H1 (cell line): ENCODE measurements at regions not wholly inside any gene's neighbourhood (a gene's known extent, or its start where the extent isn't known, plus 50 kb on each side); places are given as distances from the start of the nearest gene placed in this dataset.

ENCODE experiments used
- EZH2 ChIP-seq: fragments of 200-600 bp; sonication (generic); IDR thresholded peaks from 2 replicates; pipeline ENCODE4 v1.7.1; 2012; ENCODE audit warnings: low read depth, mild to moderate bottlenecking, moderate library complexity, low read length, inconsistent platforms; ENCODE audit not compliant: severe bottlenecking
- JUN ChIP-seq: IDR thresholded peaks from 2 replicates; pipeline ENCODE4 v1.6.1; 2011; ENCODE audit warnings: low read depth, mild to moderate bottlenecking, improper control_type of control experiment, low read length
- JUND ChIP-seq: IDR thresholded peaks from 2 replicates; pipeline ENCODE4 v1.6.1; 2011; ENCODE audit warnings: mild to moderate bottlenecking, improper control_type of control experiment, low read length
- YY1 ChIP-seq: IDR thresholded peaks from 2 replicates; pipeline ENCODE4 v1.6.1; 2011; ENCODE audit warnings: low read depth, mild to moderate bottlenecking, low read length
- TF ChIP-seq, protein P1 (sequence below): IDR thresholded peaks from 2 replicates; pipeline ENCODE4 v1.6.1; 2012; ENCODE audit warnings: inconsistent platforms
- TF ChIP-seq, protein P2 (sequence below): IDR thresholded peaks from 2 replicates; pipeline ENCODE4 v1.6.1; 2012; ENCODE audit warnings: inconsistent platforms
- TF ChIP-seq, protein P3 (sequence below), 3 experiments: IDR thresholded peaks; 1 replicate in 2 of 3; 2 replicates in 1 of 3; pipeline versions ENCODE4 v1.5.1 to v1.6.1; 2011; ENCODE audit warnings: low read length in 3 of 3, mild to moderate bottlenecking in 3 of 3, inconsistent platforms in 2 of 3, low read depth in 1 of 3, moderate library complexity in 1 of 3; ENCODE audit not compliant: insufficient read depth in 1 of 3; ENCODE audit errors: control extremely low read depth in 1 of 3

DNA sequence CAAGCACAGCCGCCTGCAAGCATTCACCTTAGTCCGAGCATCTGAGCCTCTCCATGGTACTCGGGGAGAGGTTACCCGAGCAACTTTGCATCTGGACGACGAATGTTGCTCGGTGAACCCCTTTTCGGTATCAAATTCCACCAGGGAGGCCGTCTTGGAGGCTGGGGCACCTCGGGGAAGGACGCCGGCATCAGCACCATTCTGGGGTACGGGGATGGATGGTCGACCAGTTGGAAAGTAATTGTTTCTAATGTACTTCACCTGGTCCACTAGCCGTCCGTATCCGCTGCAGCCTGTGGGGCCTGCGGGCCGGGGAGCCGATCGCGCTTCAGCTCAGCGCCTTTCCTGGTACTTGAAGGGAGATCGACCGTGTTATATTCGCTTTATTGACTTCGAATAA is 161.7 kb upstream of the RTL1 start:
- TF ChIP-seq, protein P1, sequence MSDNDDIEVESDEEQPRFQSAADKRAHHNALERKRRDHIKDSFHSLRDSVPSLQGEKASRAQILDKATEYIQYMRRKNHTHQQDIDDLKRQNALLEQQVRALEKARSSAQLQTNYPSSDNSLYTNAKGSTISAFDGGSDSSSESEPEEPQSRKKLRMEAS = no peak
- TF ChIP-seq JUND (no peak), JUN (no peak), EZH2 (no peak), YY1 (no peak)
- TF ChIP-seq, protein P2, sequence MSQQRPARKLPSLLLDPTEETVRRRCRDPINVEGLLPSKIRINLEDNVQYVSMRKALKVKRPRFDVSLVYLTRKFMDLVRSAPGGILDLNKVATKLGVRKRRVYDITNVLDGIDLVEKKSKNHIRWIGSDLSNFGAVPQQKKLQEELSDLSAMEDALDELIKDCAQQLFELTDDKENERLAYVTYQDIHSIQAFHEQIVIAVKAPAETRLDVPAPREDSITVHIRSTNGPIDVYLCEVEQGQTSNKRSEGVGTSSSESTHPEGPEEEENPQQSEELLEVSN = no peak
- TF ChIP-seq, protein P3, sequence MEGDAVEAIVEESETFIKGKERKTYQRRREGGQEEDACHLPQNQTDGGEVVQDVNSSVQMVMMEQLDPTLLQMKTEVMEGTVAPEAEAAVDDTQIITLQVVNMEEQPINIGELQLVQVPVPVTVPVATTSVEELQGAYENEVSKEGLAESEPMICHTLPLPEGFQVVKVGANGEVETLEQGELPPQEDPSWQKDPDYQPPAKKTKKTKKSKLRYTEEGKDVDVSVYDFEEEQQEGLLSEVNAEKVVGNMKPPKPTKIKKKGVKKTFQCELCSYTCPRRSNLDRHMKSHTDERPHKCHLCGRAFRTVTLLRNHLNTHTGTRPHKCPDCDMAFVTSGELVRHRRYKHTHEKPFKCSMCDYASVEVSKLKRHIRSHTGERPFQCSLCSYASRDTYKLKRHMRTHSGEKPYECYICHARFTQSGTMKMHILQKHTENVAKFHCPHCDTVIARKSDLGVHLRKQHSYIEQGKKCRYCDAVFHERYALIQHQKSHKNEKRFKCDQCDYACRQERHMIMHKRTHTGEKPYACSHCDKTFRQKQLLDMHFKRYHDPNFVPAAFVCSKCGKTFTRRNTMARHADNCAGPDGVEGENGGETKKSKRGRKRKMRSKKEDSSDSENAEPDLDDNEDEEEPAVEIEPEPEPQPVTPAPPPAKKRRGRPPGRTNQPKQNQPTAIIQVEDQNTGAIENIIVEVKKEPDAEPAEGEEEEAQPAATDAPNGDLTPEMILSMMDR (IDR thresholded peaks at IDR 0.05; ENCODE audit: control extremely low read depth in 1 of 3, insufficient read depth in 1 of 3, low read depth in 1 of 3, low read length in 3 of 3) = no peak
